AG09309 (cell line): ENCODE measurements at regions not wholly inside any gene's neighbourhood (a gene's known extent, or its start where the extent isn't known, plus 50 kb on each side); places are given as distances from the start of the nearest gene placed in this dataset.

Experiments
- DNase-seq: peaks from one replicate; pipeline ENCODE4 v3.0.0-alpha.2; 2010; ENCODE audit warnings: low read depth
- H3K4me3 ChIP-seq: 2 replicates; pipeline ENCODE4 v1.5.1; 2011; ENCODE audit warnings: mild to moderate bottlenecking, low read depth, low read length, moderate library complexity; ENCODE audit not compliant: control insufficient read depth
- TF ChIP-seq, protein P1 (sequence below): IDR thresholded peaks from 2 replicates; pipeline ENCODE4 v1.5.1; 2011; ENCODE audit warnings: mild to moderate bottlenecking, low read depth, low read length, inconsistent platforms; ENCODE audit not compliant: insufficient read depth, control insufficient read depth; ENCODE audit errors: missing control alignments

DNA sequence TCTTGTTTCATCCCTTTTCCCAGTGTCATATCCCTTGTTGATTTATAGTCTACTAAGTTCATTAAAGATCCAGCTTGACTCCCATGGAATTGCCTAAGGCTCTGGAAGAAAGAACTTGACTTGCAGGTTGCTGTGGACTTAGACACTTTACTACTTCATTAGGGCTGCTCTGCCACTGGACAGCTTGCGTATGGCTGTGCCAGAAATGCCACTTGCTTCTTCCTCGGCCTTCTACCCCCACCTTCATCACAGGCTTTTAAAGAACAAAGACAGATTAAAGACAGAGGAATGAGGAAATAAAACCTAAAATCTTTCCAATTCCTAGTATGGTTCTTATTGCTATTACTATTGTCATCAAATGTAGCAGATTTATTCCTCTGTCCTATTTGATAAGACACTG lies 591.7 kb downstream of the BCL11A start:
- TF ChIP-seq, protein P1, sequence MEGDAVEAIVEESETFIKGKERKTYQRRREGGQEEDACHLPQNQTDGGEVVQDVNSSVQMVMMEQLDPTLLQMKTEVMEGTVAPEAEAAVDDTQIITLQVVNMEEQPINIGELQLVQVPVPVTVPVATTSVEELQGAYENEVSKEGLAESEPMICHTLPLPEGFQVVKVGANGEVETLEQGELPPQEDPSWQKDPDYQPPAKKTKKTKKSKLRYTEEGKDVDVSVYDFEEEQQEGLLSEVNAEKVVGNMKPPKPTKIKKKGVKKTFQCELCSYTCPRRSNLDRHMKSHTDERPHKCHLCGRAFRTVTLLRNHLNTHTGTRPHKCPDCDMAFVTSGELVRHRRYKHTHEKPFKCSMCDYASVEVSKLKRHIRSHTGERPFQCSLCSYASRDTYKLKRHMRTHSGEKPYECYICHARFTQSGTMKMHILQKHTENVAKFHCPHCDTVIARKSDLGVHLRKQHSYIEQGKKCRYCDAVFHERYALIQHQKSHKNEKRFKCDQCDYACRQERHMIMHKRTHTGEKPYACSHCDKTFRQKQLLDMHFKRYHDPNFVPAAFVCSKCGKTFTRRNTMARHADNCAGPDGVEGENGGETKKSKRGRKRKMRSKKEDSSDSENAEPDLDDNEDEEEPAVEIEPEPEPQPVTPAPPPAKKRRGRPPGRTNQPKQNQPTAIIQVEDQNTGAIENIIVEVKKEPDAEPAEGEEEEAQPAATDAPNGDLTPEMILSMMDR, result no peak
- no peak overlapping the region for H3K4me3 ChIP-seq
- DNase-seq, result no peak

DNA sequence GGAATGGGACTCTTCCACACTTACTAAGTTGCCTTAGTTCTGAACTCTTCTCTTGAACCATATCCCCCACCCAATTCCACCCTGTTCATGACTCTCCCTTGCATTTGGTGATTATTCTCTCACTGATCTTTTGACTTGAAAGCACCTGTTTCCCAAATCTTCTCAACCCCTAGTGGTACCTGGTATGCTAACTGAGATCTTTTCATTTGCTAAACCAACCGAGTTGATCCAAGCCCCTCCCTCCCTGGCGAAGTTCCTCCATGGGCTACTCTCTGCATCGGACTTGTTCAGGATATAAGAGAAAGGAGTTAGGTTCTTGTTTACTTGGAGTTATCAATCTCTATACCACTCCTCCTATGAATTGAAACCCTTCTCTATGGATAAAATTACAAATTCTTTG lies 593.5 kb downstream of the BCL11A start:
- no peak overlapping the region for H3K4me3 ChIP-seq
- TF ChIP-seq, protein P1, result no peak
- DNase-seq, result no peak

DNA sequence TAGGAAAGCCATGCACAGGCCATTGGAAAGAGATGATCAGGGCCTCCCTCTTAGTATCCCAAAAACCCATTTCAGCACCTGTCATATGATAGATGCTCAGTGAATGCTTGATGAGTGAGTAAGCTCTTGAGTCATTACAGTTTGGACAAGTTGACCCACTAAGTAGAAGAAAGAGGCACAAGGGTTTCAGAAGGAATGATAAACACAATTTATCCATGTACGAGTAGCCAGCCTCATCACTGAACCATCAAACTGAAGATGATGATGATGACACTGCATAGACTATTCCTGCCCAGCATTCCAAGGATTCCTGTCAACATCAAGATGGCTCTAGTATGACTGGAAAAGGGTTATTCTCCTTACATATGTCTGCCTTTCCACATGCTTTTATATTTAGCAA lies 596.0 kb downstream of the BCL11A start:
- no peak overlapping the region for H3K4me3 ChIP-seq
- DNase-seq, result no peak
- TF ChIP-seq, protein P1, result no peak

DNA sequence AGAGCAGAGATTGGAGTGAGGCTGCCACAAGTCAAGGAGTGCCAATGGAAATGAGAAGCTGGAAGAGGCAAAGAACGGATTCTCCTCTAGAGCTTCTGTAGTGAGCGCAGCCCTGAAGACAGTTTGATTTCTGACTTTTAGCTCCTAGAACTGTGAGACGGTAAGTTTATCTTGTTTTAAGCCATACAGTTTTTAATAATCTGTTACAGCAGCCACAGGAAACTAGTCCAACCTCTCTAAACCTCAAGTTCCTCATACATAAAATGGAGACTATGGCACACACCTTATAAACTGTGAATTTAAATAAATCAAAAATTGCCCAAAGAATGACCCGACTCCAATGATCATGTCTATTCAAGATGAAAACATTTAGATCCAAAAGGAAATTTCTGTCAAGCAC lies 596.5 kb downstream of the BCL11A start:
- DNase-seq, result no peak
- TF ChIP-seq, protein P1, result no peak
- H3K4me3 ChIP-seq, result no peak overlapping the region

DNA sequence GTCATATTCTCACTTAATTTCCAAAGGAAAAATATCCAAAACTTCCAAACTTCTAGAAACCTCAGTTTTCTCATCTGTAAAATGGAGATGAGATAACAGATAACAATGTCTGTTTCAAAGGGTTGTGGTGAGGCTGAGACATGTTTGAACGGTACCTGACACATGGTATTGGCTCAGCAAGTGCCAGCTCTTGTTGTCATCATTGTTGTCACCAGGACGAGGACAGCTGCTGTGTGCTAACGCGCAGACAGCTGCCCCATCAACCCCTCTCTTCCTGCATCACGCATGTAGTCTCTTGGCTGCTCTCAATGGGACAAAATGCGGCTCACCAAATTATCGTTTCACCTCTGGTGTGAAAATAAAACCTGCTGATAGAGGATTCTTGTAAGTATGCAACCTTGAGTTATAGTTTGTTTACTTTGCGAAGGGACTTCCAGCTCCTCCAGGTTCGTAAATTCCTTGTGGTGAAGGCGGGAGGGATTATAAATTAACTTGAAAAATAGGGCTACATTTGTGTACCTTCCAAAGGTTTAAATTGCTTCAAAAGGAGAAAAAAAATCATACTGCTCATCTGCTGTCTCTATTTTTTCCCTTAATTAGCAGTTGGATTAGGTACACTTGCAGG lies 605.4 kb downstream of the BCL11A start:
- no peak for DNase-seq
- TF ChIP-seq, protein P1, result no peak
- no peak overlapping the region for H3K4me3 ChIP-seq

DNA sequence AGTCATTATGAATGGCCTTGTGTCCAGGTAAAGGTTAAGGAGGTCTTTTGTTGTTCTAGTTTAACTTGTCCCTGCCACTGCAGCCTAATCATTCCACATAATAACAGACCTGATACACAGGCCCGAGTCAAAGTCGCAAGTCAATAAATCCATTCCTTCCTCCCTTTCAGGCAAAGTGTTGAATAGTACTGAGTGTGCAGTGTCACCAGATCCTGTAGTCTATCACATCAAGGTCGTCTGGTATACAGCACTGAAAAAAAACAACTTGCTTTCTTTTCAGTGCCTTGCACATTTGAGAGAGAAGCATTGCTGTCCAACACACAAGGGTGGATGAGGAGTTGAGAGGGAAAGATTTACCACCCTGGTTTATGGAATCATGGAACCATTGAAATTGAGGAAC lies 606.2 kb downstream of the BCL11A start:
- TF ChIP-seq, protein P1, result no peak
- H3K4me3 ChIP-seq, result no peak overlapping the region
- no peak for DNase-seq

DNA sequence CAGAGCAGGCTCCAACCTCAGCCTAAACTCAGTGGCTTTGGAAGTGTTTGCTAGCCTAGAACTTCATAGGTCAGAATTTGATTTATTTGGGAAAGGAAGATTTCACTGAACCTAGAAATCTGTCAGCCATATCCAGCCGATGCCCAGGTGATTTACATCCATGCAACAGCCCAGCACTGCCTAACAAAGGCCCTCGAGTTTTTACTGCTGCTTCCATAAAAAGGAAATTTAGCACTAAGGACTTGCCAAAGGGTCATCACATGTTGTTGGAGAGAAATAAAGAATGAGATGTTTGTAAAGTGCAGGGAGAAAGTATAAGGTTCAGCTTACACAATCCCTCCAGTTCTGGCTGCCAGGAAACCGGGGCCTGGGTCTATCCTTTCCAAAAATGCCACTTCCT lies 614.2 kb downstream of the BCL11A start:
- TF ChIP-seq, protein P1, result no peak
- H3K4me3 ChIP-seq, result no peak overlapping the region
- no peak for DNase-seq
